COR-L47 (cell line): ENCODE measurements at regions not wholly inside any gene's neighbourhood (a gene's known extent, or its start where the extent isn't known, plus 50 kb on each side); places are given as distances from the start of the nearest gene placed in this dataset.
A peak's percentile ranks its signal among the peaks of the same experiment; 100 is the strongest.
"Not testable (repeated sequence)": the region's sequence is repeated elsewhere in the genome, so short reads cannot be mapped to it uniquely, and the experiment has no call there.

ENCODE experiments used
- DNase-seq: peaks from one replicate; lab custom pipeline; 2025; lab: John Stamatoyannopoulos, UW

DNA sequence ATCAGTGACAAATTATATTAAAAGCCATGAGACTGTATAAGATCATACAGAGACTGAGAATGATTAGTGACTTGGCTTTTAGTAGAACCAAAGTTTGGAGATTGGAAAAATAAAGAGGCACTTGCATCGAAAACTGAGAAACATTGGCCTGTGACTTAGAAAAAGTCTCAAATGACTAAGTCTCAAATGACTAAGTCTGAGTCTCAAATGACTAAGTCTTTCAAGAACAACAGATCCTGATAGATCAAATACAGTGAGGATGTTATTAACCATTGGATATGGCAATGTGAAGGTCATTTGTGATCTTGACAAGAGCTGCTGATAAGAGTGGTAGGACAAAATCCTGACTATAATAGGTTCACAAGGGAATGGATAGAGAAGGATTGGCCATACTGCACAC, 135.5 kb upstream of the FANCL start:
- no peak for DNase-seq

- DNase-seq: no peak
These were observed 128.5 kb upstream of the FANCL start for GRCh38 chr2:58369594-58369993.

DNA sequence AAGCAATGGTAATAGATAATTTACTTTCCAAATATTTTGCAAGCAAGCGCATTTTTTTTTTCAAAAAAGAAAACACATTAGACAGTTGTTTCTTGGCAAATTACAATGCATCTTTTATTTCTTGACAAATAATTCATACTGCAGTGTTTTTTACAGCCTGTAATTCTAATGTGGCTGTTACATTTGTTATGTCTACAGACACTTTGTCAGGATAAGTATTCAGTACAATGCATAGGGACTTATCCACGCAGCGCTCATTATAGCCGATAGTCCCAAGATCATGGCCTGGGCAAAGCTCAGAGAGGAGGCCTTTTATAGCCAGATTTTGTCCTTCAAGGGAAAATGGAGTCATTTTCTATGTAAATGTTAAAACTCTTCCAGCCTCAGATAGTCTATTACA, 123.0 kb upstream of the FANCL start:
- DNase-seq: no peak

DNA sequence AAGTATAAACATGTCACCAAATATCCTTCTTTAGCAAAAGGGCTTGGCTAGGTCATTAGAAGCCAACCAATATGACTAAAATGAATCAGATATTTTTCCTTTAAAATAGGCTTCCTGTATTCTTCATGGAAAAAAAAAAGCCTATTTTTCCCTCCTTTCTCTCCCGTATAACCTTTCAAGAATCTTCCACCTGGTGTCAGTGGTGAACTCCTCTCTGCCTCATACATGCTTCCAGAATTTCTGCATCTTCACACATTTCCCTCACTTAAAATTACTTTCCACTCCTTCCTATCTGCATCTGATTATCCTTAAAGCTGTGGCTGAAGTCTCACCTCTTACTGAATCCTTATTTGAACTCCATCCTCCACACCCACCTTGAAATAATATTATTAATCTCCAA, 116.9 kb upstream of the FANCL start:
- no peak for DNase-seq

GRCh38 chr2:58357521-58357920, 116.4 kb upstream of the FANCL start:
- no peak for DNase-seq

GRCh38 chr2:58354230-58354629, 113.1 kb upstream of the FANCL start:
- no peak for DNase-seq

DNA sequence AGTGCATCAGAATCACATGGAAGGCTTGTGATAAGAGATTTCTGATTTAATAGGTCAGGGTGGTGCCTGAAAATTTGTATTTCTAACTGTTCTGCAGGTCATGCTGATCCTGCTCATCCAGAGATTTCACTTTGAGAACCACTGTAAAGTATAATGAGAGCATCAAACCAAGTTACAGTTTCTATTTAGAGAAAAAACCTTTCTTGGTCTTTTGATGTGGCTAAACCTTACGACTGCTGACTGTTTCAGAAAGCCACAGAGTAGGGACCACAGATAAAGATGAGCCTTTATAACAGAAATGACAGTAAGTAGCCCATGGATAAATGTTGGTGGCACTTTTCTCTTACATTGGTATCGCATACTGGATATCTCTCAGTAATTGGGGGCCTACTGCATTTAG, 109.4 kb upstream of the FANCL start:
- no peak for DNase-seq

- no peak for DNase-seq
These were observed 106.7 kb upstream of the FANCL start for GRCh38 chr2:58347810-58348209.

DNA sequence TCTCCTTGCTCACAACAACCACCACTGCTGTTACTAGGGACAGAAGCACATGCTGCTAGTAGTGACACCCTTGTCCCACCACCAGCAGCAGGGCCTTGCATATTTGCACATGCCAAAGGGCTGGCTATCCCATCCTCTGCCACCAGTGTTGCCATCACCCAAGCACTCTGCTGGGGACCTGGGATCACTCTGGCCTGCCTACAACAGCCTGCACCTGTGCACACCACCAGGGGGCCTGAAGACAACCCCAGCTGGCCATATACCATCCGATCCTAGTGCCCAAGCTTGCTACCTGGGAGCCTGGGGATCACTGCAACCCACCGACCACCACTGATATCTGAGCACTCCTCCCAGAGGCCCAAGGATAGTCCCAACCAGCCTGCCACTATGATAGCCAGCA, 99.9 kb upstream of the FANCL start:
- DNase-seq: no peak

GRCh38 chr2:58339548-58340243, 98.6 kb upstream of the FANCL start:
- DNase-seq: no peak

DNA sequence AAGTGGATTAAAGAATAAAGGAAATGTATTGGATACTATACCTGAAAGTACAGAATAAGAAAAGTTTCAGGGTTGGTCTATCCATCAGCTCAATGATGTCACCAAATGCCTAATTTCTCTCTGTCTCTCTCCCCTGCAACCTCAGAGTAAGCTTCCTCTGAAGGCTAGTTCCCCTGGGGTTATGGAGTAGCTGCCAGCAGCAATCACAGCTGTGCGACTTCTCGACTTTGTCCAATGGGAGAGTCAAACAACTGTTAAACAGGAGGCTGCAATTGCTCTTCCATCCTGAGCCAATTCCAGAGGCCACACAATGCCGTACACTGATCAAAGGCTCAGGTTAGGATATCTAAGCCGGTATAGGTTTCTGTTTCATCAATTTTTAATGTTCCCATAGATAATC, 95.3 kb upstream of the FANCL start:
- no peak for DNase-seq

DNA sequence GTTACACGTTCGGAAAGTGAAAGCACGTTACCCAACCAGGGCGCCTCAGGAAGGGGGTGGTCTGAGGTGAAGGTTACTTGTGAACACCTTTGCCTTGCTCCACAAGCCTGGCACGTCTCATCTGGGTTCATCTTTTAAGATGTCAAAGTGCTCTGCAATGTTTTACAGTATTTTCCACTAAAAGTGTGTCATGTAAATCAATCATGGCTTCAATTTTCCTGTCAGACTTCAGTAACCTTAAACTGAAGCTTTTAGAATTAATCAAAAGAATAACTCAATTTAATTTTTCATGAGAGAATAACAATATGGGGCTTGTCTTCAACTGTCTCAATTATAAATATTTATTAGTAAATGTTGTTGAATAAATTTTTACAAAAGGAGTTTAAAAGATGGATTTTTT, 93.3 kb upstream of the FANCL start:
- DNase-seq: no peak

DNA sequence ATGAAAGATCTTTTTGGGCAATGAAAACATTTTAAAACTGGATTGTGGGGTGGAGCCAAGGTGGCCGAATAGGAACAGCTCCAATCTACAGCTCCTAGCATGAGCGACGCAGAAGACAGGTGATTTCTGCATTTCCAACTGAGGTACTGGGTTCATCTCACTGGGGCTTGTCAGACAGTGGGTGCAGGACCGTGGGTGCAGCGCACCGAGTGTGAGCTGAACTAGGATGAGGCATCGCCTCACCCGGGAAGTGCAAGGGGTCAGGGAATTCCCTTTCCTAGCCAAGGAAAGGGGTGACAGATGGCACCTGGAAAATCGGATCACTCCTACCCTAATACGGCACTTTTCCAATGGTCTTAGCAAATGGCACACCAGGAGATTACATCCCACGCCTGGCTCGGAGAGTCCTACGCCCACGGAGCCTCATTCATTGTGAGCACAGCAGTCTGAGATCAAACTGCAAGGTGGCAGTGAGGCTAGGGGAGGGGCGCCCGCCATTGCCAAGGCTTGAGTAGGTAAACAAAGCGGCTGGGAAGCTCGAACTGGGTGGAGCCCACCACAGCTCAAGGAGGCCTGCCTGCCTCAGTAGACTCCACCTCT, 84.3 kb upstream of the FANCL start:
- not testable (repeated sequence) for DNase-seq

DNA sequence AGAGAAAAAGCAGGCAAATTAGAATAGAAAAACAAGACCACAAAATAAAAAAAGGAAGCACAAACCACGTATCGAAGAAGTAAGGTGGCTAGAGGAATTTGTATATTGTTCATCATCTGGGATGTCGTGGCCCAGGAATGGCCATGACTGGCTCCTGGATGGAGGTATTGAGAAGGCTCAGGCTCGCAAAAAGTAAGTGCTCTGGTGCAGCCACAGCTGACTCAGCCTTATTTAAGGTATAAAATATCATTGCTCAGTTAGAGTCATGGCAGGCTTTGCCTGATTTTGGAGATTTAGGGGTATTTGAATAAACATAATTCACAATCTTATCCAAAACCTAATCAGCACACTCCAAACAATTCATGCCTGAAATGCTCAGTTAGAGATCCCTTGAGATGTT, 78.4 kb upstream of the FANCL start:
- DNase-seq: no peak

DNA sequence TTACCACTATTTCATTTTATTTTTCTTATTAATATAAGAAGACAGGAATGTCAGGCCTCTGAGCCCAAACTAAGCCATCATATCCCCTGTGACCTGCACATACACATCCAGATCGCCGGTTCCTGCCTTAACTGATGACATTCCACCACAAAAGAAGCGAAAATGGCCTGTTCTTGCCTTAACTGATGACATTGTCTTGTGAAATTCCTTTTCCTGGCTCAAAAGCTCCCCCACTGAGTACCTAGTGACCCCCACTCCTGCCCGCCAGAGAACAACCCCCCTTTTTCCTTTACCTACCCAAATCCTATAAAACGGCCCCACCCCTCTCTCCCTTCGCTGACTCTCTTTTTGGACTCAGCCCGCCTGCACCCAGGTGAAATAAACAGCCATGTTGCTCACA, 77.8 kb upstream of the FANCL start:
- DNase-seq: not testable (repeated sequence)

GRCh38 chr2:58313926-58314325, 72.8 kb upstream of the FANCL start:
- no peak for DNase-seq

- no peak for DNase-seq
These were observed 67.3 kb upstream of the FANCL start for GRCh38 chr2:58308435-58308834.

DNA sequence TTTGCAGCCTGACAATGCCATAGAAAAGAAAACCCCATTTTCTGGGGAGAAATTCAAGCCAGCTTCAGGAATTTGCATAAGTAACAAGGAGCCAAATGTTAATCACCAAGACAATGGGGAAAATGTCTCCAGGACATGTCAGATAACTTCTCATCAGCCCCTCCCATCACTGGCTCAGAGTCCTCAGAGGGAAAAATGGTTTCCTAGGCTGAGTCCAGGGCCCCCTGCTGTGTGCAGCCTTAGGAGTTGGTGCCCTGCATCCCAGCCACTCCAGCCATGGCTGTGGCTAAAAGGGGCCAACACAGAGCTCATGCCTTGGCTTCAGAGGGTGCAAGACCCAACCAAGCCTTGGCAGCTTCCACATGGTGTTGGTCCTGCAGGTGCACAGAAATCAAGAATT, 63.7 kb upstream of the FANCL start:
- DNase-seq: no peak

DNA sequence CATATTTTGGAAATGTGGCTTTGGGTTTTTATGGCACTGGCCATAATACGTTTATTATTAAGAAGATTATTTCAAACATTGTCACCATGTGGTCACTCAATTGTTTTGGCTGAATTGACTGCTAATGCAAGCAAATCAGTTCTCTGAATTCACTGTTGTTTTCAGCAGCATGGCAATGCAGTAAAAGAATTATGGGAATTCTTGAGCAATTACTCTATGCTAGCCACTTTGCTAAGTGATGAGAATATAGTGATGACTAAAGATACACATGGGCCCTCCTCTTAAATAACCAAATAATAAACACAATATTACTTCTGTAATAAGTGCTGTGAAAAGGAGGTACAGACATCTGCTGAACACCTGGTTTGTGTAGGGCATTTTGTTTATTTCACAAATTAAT, 58.0 kb upstream of the FANCL start:
- no peak for DNase-seq

GRCh38 chr2:58293056-58293455, 51.9 kb upstream of the FANCL start:
- DNase-seq: no peak

- peak; percentile 46 for DNase-seq
These were observed 50.8 kb upstream of the FANCL start for GRCh38 chr2:58291726-58292438.
